OCI-M1 (cell line): ENCODE measurements at regions not wholly inside any gene's neighbourhood (a gene's known extent, or its start where the extent isn't known, plus 50 kb on each side); places are given as distances from the start of the nearest gene placed in this dataset.
"Not testable (repeated sequence)": the region's sequence is repeated elsewhere in the genome, so short reads cannot be mapped to it uniquely, and the experiment has no call there.

Experiments
- DNase-seq: peaks from one replicate; lab custom pipeline; 2025; lab: John Stamatoyannopoulos, UW

- no peak for DNase-seq
Measured at GRCh38 chr12:65656156-65656882, 168.0 kb upstream of the HMGA2 start.

DNA sequence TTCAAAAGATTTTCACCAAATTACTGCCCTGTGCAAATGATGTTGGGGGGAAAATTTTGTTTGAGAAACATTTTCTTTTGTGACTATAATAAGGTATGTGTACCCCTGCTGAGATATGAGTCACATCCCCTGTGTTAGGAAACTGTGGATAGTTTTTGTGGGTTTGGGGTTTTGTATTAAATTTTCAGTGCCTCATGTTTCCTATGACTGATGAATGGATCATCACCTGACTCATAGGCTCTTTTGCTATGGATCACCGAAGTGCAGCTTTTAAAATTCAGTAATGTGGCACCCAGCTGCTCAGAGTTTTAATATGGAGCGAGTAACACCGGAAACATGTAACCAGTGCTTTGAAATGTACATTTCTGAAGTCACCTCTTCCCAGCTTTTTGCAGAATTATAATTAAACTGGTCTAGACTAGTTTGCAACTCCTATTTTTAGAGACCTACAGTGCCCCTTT, 167.4 kb upstream of the HMGA2 start:
- no peak for DNase-seq

- DNase-seq, result no peak
Measured at GRCh38 chr12:65657635-65658034, 166.6 kb upstream of the HMGA2 start.

- DNase-seq, result no peak
Measured at GRCh38 chr12:65658360-65658759, 165.9 kb upstream of the HMGA2 start.

GRCh38 chr12:65659681-65660080, 164.6 kb upstream of the HMGA2 start:
- DNase-seq, result no peak

- DNase-seq, result no peak
Measured at GRCh38 chr12:65660096-65660495, 164.2 kb upstream of the HMGA2 start.

DNA sequence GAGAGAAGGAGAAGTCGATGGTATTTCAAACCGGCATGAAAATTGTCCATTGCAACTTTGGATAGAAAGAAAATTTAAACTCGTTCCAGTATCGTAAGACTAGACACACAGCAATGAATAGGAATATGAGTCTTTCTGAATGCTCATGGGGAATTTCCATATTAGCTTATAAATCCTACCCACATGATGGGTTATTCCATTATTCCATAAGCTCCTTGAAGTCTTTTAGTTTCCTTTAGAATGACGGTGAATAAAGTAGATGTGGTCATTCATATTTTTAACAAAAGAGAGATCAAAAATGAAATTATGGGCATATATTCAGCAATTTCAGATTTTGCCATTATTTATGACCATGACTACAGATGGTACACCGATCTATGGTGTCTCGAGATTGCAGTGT, 163.4 kb upstream of the HMGA2 start:
- DNase-seq, result no peak

GRCh38 chr12:65662590-65662989, 161.7 kb upstream of the HMGA2 start:
- DNase-seq, result no peak

GRCh38 chr12:65663097-65663496, 161.2 kb upstream of the HMGA2 start:
- no peak for DNase-seq

DNA sequence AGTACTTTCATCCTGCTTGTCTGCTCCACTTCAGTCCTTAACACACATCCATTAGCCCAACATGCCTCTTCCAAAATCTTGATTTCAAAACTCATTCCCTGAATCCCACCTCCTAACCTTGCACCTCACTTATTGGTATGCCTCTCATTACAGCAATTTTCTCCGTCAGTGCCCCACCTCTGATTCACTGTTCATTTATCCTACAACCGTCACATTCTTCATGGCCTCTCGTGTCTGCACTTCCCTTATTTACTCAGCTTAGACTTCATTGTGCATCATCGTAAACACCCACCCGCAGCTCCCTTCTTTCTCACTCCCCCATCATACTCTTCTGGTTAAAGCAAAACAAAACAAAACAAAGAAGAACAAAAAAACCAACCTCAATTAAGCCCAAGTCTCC, 160.6 kb upstream of the HMGA2 start:
- DNase-seq, result no peak

DNA sequence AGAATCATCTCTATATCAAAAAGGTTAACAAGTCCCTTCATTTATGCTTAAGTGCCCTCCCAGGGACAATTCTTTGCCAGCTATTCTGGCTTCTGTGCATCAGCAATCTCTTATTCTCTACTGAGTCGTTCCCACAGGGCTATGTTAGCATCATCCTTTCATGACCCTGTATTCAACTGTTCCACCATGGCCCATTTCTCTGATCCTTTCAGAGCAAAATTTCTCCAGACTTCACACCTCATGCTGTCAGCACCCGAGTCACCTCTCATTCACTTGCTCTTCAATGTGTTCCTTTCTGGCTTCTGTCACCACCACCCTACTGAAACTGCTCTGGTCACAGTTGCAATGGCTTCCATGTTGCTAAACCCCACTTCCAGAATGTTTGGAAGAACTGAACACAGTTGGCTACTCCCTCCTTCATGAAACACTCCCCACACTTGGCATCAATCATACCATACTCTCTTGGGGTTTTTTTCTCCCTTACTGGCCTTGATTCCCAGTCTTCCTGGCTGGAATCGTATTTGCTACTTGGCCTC, 159.5 kb upstream of the HMGA2 start:
- DNase-seq, result no peak

DNA sequence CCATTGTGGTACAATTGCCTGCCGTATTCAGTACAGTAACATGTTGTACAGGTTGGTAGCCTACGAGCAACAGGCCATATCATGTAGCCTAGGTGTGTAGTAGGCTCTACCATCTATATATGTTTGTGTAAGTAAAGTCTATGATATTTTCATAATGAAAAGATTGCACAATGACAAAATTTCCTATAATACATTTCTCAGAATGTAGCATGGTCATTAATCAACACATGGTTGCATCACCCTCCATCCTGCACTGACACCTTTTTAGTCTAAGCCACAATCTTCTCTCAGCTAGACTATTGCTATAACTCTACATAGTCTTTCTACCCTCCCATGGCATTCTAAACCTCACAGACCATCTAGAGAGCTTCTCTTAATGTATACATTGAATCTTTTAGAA, 158.5 kb upstream of the HMGA2 start:
- peak; percentile 30 for DNase-seq

GRCh38 chr12:65666876-65667275, 157.4 kb upstream of the HMGA2 start:
- peak; percentile 63 for DNase-seq

DNA sequence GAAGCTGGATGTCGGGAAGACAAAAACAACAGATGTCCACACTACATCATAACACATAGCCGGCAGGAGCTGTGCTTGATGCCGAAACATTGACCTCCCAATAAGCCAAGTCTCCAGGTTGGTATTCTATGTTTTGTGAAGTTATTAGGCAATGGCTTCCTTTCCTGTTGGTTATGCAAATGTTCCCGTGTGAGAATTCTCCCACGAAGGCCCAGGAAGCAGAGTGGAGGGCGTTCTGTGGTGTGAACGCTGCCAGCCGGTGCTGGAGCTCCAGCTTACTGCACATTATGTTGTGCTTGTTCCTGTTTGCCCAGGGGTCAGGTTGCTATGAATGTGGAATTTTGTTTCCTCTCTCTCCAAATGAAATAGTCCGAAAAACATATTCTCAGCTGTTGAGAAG, 156.4 kb upstream of the HMGA2 start:
- no peak for DNase-seq

- peak; percentile 45 for DNase-seq
Measured at GRCh38 chr12:65668981-65669695, 155.1 kb upstream of the HMGA2 start.

GRCh38 chr12:65670775-65671174, 153.5 kb upstream of the HMGA2 start:
- DNase-seq, result peak; percentile 27

- no peak for DNase-seq
Measured at GRCh38 chr12:65672441-65672840, 151.8 kb upstream of the HMGA2 start.

GRCh38 chr12:65673156-65673690, 151.1 kb upstream of the HMGA2 start:
- no peak for DNase-seq

GRCh38 chr12:65673732-65674131, 150.6 kb upstream of the HMGA2 start:
- no peak for DNase-seq

DNA sequence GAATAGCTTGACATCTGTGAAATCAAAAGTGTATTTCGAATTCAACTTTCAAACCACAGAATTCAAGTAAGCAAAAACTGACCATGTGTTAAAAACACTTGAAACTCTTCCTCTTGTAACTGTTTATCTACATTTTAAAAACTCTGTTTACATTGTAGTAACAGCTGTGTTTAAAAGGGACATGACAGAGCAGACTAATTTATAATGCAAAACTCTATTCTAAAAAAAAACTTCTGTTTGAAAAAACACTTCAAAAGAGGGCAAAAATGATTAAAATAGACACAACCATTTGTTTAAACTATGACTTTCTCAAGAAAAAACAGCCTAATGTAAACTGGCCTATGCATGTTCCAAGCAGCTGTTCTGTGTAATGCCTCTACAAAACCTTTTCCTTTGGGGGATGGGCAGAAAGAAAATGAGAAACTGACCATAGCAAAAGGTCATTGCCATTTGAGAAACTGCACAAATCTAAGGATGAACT, 149.1 kb upstream of the HMGA2 start:
- DNase-seq, result no peak

DNA sequence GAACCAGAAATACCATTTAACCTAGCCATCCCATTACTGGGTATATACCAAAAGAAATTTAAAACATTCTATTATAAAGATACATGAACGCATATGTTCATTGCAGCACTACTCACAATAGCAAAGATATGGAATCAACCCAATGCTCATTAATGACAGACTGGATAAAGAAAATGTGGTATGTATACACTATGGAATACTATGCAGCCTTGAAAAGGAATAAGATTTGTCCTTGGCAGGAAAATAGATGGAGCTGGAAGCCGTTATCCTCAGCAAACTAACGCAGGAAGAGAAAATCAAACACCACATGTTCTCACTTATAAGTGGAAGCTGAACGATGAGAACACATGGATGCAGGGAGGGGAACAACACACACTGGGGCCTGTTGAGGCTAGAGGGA, 146.1 kb upstream of the HMGA2 start:
- DNase-seq, result not testable (repeated sequence)

GRCh38 chr12:65681226-65681625, 143.1 kb upstream of the HMGA2 start:
- no peak for DNase-seq

GRCh38 chr12:65682112-65682511, 142.2 kb upstream of the HMGA2 start:
- no peak for DNase-seq
